Neuronal stem cell (in vitro differentiated cells): ENCODE measurements at regions not wholly inside any gene's neighbourhood (a gene's known extent, or its start where the extent isn't known, plus 50 kb on each side); places are given as distances from the start of the nearest gene placed in this dataset.

Experiments
- DNase-seq: peaks from one replicate; pipeline ENCODE4 v3.0.0-alpha.2; 2013; ENCODE audit warnings: low spot score
- H2AFZ ChIP-seq: one replicate; pipeline ENCODE4 v1.6.1; 2013; ENCODE audit warnings: mild to moderate bottlenecking, low read length, inconsistent platforms
- H2AK5ac ChIP-seq: 2 replicates; pipeline ENCODE4 v1.6.1; 2013; ENCODE audit warnings: low read depth, mild to moderate bottlenecking, inconsistent platforms, low read length, moderate library complexity, mixed read lengths
- H2BK120ac ChIP-seq: 2 replicates; pipeline ENCODE4 v1.6.1; 2013; ENCODE audit warnings: low read depth, mild to moderate bottlenecking, inconsistent platforms, low read length, moderate library complexity, mixed read lengths
- H2BK12ac ChIP-seq: one replicate; pipeline ENCODE4 v1.6.1; 2013; ENCODE audit warnings: low read length, inconsistent platforms
- H2BK15ac ChIP-seq: 2 replicates; pipeline ENCODE4 v1.6.1; 2013; ENCODE audit warnings: mild to moderate bottlenecking, low read length, inconsistent platforms, mixed read lengths
- H2BK5ac ChIP-seq: one replicate; pipeline ENCODE4 v1.6.1; 2013; ENCODE audit warnings: inconsistent platforms, mild to moderate bottlenecking, low read length, moderate library complexity
- H3K14ac ChIP-seq: one replicate; pipeline ENCODE4 v1.6.1; 2013; ENCODE audit warnings: low read length, inconsistent platforms
- H3K18ac ChIP-seq: 2 replicates; pipeline ENCODE4 v1.6.1; 2013; ENCODE audit warnings: low read length, inconsistent platforms
- H3K23ac ChIP-seq: 2 replicates; pipeline ENCODE4 v1.6.1; 2013; ENCODE audit warnings: low read depth, mild to moderate bottlenecking, mixed read lengths, low read length, inconsistent platforms; ENCODE audit not compliant: poor library complexity
- H3K27ac ChIP-seq: replicated peaks from 3 replicates; pipeline ENCODE4 v1.5.1; 2013; ENCODE audit warnings: low read length, inconsistent platforms
- H3K27me3 ChIP-seq, 3 experiments: 2 replicates each; pipeline ENCODE4 v1.6.1; 2013; ENCODE audit warnings: low read length in 3 of 3, mild to moderate bottlenecking in 2 of 3, inconsistent platforms in 1 of 3, low read depth in 1 of 3, mixed read lengths in 1 of 3, moderate library complexity in 1 of 3; ENCODE audit not compliant: control insufficient read depth in 3 of 3, insufficient read depth in 3 of 3
- H3K36me3 ChIP-seq, 2 donors: replicated peaks in 1 of 2; 2 replicates each; pipeline ENCODE4 v1.6.1; 2013; ENCODE audit warnings: low read length in 2 of 2; ENCODE audit not compliant: control insufficient read depth in 2 of 2, insufficient read depth in 2 of 2
- H3K4ac ChIP-seq: 2 replicates; pipeline ENCODE4 v1.6.1; 2013; ENCODE audit warnings: inconsistent platforms, mild to moderate bottlenecking, low read length, moderate library complexity
- H3K4me1 ChIP-seq, 2 donors: 1 replicate in 1 of 2; 2 replicates in 1 of 2; pipeline ENCODE4 v1.6.1; 2013; ENCODE audit warnings: low read length in 2 of 2, low read depth in 1 of 2; ENCODE audit not compliant: control insufficient read depth in 2 of 2, insufficient read depth in 1 of 2
- H3K4me2 ChIP-seq: one replicate; pipeline ENCODE4 v1.6.1; 2013; ENCODE audit warnings: mild to moderate bottlenecking, low read length, inconsistent platforms; ENCODE audit not compliant: insufficient read depth, poor library complexity, severe bottlenecking
- H3K4me3 ChIP-seq, 2 donors: 2 replicates each; pipeline ENCODE4 v1.5.1; 2013; ENCODE audit warnings: low read length in 2 of 2, mild to moderate bottlenecking in 2 of 2, inconsistent platforms in 1 of 2, moderate library complexity in 1 of 2
- H3K79me1 ChIP-seq: one replicate; pipeline ENCODE4 v1.6.1; 2013; ENCODE audit warnings: low read depth, mild to moderate bottlenecking, inconsistent platforms, low read length, moderate library complexity
- H3K9ac ChIP-seq: one replicate; pipeline ENCODE4 v1.6.1; 2013; ENCODE audit warnings: mild to moderate bottlenecking, low read depth, low read length, inconsistent platforms; ENCODE audit not compliant: poor library complexity
- H3K9me3 ChIP-seq, 2 donors: replicated peaks in 1 of 2; 2 replicates each; pipeline versions ENCODE3 to v1.6.1; 2013; ENCODE audit warnings: low read length in 2 of 2, mild to moderate bottlenecking in 2 of 2, inconsistent platforms in 1 of 2, low read depth in 1 of 2, mixed read lengths in 1 of 2, moderate library complexity in 1 of 2; ENCODE audit not compliant: control insufficient read depth in 2 of 2, insufficient read depth in 1 of 2
- H4K8ac ChIP-seq: one replicate; pipeline ENCODE4 v1.6.1; 2013; ENCODE audit warnings: low read depth, mild to moderate bottlenecking, inconsistent platforms, low read length, moderate library complexity
- H4K91ac ChIP-seq: one replicate; pipeline ENCODE4 v1.6.1; 2013; ENCODE audit warnings: low read length, low read depth, mild to moderate bottlenecking, inconsistent platforms; ENCODE audit not compliant: poor library complexity
- WGBS, 2 donors: extraction: QIAGEN DNeasy Blood & Tissue Kit; methylation state at CpG; one replicate each; pipeline ENCODE4 v1.1.7; 2013; ENCODE audit warnings: missing lambda C conversion rate in 2 of 2, mixed read lengths in 1 of 2; ENCODE audit not compliant: insufficient read length in 2 of 2, insufficient replicate concordance in 1 of 2; ENCODE audit errors: extremely low coverage in 2 of 2; 5-methylcytosine and 5-hydroxymethylcytosine counted together

GRCh38 chr4:170400361-170400760, 310.6 kb upstream of the AADAT start:
- no CpG with 5 or more reads among the region's 1 CpG for WGBS, 2 donors
- Histone ChIP-seq H2BK120ac (no peak overlapping the region), H3K36me3 (no peaks in the 10 kb centered on the region), H2AFZ (no peak overlapping the region), H4K8ac (no peak overlapping the region), H2BK5ac (no peak overlapping the region), H2BK12ac (no peak overlapping the region), H3K9me3 (no peaks in the 10 kb centered on the region), H3K4me2 (no peak overlapping the region), H3K27me3 (no peaks in the 10 kb centered on the region), H3K4me3 (no peak overlapping the region), H3K23ac (no peak overlapping the region), H3K18ac (no peak overlapping the region), H3K27ac (no peak overlapping the region), H3K4me1 (no peaks in the 10 kb centered on the region), H2AK5ac (no peak overlapping the region), H2BK15ac (no peak overlapping the region), H3K4ac (no peak overlapping the region), H3K14ac (no peak overlapping the region), H4K91ac (no peak overlapping the region), H3K9ac (no peak overlapping the region), H3K79me1 (no peaks in the 10 kb centered on the region)
- no peak for DNase-seq

DNA sequence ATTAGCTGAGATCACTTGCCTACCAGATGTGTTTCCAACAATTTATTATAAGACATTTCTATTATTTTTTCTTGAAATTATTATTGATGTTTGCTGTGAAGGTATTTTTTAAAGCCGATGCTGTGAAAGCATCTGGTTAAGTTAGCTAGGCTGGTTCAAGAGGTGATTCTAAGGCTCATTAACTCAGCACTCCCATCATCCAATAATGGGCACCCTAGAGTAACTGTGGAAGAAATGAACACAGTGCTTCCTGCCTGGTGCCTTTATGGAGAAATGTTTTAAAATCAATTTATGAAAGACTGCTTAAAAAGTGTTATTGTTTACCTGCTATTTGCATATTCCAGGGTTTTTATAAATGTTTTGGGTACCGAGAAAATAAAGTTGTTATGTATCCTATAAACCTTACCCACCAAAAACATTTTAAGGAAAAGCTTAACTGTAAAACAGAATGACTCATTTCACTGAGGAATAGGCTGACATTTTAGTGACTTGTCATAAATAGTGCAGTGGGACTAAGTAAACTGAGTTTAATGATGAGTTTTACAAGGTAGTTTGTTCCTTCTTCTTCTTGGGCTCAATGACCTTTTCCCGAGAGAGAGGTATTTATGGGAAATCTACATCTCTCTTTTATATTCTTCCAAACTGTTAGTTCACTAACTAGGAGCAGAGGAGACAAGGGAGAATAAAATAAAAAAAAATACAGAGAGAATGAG, 310.0 kb upstream of the AADAT start:
- no peak overlapping the region for H2AK5ac ChIP-seq
- H3K9me3 ChIP-seq, result no peaks in the 10 kb centered on the region
- H3K4me2 ChIP-seq, result no peak overlapping the region
- DNase-seq, result no peak
- H4K91ac ChIP-seq, result no peak overlapping the region
- no peak overlapping the region for H3K23ac ChIP-seq
- no peaks in the 10 kb centered on the region for H3K27me3 ChIP-seq
- no peak overlapping the region for H3K18ac ChIP-seq
- no peak overlapping the region for H4K8ac ChIP-seq
- H3K4me3 ChIP-seq, result no peak overlapping the region
- no peak overlapping the region for H3K14ac ChIP-seq
- no peak overlapping the region for H2BK12ac ChIP-seq
- H2BK15ac ChIP-seq, result no peak overlapping the region
- H3K9ac ChIP-seq, result no peak overlapping the region
- H3K27ac ChIP-seq, result no peak overlapping the region
- no peaks in the 10 kb centered on the region for H3K4me1 ChIP-seq
- H3K79me1 ChIP-seq, result no peaks in the 10 kb centered on the region
- no peak overlapping the region for H2BK120ac ChIP-seq
- H2BK5ac ChIP-seq, result no peak overlapping the region
- H3K4ac ChIP-seq, result no peak overlapping the region
- no peak overlapping the region for H2AFZ ChIP-seq
- whole genome bisulfite sequencing, 2 donors, result no CpG with 5 or more reads among the region's 3 CpGs
- no peaks in the 10 kb centered on the region for H3K36me3 ChIP-seq

GRCh38 chr4:170398218-170398617, 308.5 kb upstream of the AADAT start:
- no peaks in the 10 kb centered on the region for H3K4me1 ChIP-seq
- no peak overlapping the region for H2AK5ac ChIP-seq
- H3K9me3 ChIP-seq, result no peaks in the 10 kb centered on the region
- DNase-seq, result no peak
- H3K4me2 ChIP-seq, result no peak overlapping the region
- H3K27me3 ChIP-seq, result no peaks in the 10 kb centered on the region
- no peak overlapping the region for H4K8ac ChIP-seq
- no peak overlapping the region for H3K9ac ChIP-seq
- H3K14ac ChIP-seq, result no peak overlapping the region
- no peak overlapping the region for H2BK120ac ChIP-seq
- H3K18ac ChIP-seq, result no peak overlapping the region
- no peak overlapping the region for H3K4me3 ChIP-seq
- no peak overlapping the region for H2BK15ac ChIP-seq
- H2BK5ac ChIP-seq, result no peak overlapping the region
- no peak overlapping the region for H2BK12ac ChIP-seq
- H3K79me1 ChIP-seq, result no peaks in the 10 kb centered on the region
- H3K27ac ChIP-seq, result no peak overlapping the region
- H3K4ac ChIP-seq, result no peak overlapping the region
- no peak overlapping the region for H4K91ac ChIP-seq
- no peak overlapping the region for H3K23ac ChIP-seq
- H2AFZ ChIP-seq, result no peak overlapping the region
- no peaks in the 10 kb centered on the region for H3K36me3 ChIP-seq

- Histone ChIP-seq H4K8ac (no peak overlapping the region), H4K91ac (no peak overlapping the region), H3K9me3 (no peaks in the 10 kb centered on the region), H3K23ac (no peak overlapping the region), H3K14ac (no peak overlapping the region), H3K9ac (no peak overlapping the region), H2BK12ac (no peak overlapping the region), H3K4me1 (no peaks in the 10 kb centered on the region), H2AFZ (no peak overlapping the region), H2AK5ac (no peak overlapping the region), H3K79me1 (no peaks in the 10 kb centered on the region), H3K4ac (no peak overlapping the region), H2BK15ac (no peak overlapping the region), H3K4me2 (no peak overlapping the region), H3K4me3 (no peak overlapping the region), H3K27ac (no peak overlapping the region), H2BK120ac (no peak overlapping the region), H3K27me3 (no peaks in the 10 kb centered on the region), H3K18ac (no peak overlapping the region), H3K36me3 (no peaks in the 10 kb centered on the region), H2BK5ac (no peak overlapping the region)
- no CpG with 5 or more reads among the region's 2 CpGs for WGBS, 2 donors
- DNase-seq, result no peak
Measured at GRCh38 chr4:170395773-170396172, 306.0 kb upstream of the AADAT start.
